ENCODE measurements at regions not wholly inside any gene's neighbourhood (a gene's known extent, or its start where the extent isn't known, plus 50 kb on each side); places are given as distances from the start of the nearest gene placed in this dataset.

DNA sequence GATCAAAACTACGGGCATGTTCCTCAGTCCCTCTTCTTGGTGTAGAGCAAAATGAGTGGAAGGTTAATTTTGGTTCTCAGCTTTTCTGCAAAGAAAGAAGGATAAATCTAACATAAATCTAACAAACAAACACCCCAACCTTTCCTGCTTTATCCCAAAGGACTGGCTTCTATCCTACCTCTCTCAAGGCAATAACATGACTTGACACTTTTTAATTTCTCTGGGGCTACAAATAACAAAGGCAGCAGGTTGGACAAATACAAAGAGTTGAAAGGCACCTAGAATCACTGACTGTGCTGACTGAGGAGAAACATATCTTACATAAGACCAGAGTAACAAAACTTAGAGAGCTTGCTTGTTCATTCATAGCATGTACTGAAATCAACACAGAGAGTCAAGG is 703.6 kb upstream of the PITX2 start:
- no peaks in the 10 kb centered on the region for H3K36me3 Mint-ChIP-seq
- H4K20me1 ChIP-seq (ENCODE audit: insufficient read depth, low read length) = no peaks in the 10 kb centered on the region
- no peaks in the 10 kb centered on the region for H3K27me3 ChIP-seq (ENCODE audit: control insufficient read depth in 2 of 2, insufficient read depth in 2 of 2, low read length in 2 of 2)
- H3K4me1 Mint-ChIP-seq = no peaks in the 10 kb centered on the region
- H3K79me2 ChIP-seq (ENCODE audit: insufficient read depth, low read length) = no peaks in the 10 kb centered on the region
- no peak overlapping the region for H3K27ac ChIP-seq (ENCODE audit: low read depth in 1 of 2, low read length in 2 of 2)
- no peak overlapping the region for H3K27ac Mint-ChIP-seq
- H3K36me3 ChIP-seq (replicated peaks in 1 of 2; ENCODE audit: control insufficient read depth in 1 of 2, insufficient read depth in 2 of 2, low read length in 2 of 2) = no peaks in the 10 kb centered on the region
- no peak overlapping the region for H3K9ac ChIP-seq (ENCODE audit: insufficient read depth, low read length, poor library complexity, severe bottlenecking)
- H3K4me3 ChIP-seq (replicated peaks in 1 of 3; ENCODE audit: low read depth in 2 of 3, low read length in 3 of 3) = no peak overlapping the region
- H3K9me3 ChIP-seq (replicated peaks in 1 of 2; ENCODE audit: control insufficient read depth in 1 of 2, insufficient read depth in 1 of 2, low read length in 2 of 2) = no peaks in the 10 kb centered on the region
- no peak for TF ChIP-seq CTCF (IDR thresholded peaks at IDR 0.05)
- no peak overlapping the region for H3K4me3 Mint-ChIP-seq
- no peak for DNase-seq
- no peaks in the 10 kb centered on the region for H3K27me3 Mint-ChIP-seq (ENCODE audit: low read depth in 3 of 3)
- H3K4me1 ChIP-seq (ENCODE audit: control insufficient read depth in 1 of 2, insufficient read depth in 2 of 2, low read length in 2 of 2) = no peaks in the 10 kb centered on the region
- no peak overlapping the region for H3K4me2 ChIP-seq (replicated peaks; ENCODE audit: extremely low read depth, low read length, poor library complexity, severe bottlenecking)
- intact Hi-C loops (cut with micrococcal nuclease) = no loop called here
- no peaks in the 10 kb centered on the region for H3K9me3 Mint-ChIP-seq
- WGBS (ENCODE audit: insufficient coverage) = no CpG with 5 or more reads among the region's 1 CpG
- no peak overlapping the region for H2AFZ ChIP-seq (ENCODE audit: insufficient read depth, low read depth, low read length, poor library complexity, severe bottlenecking)

DNA sequence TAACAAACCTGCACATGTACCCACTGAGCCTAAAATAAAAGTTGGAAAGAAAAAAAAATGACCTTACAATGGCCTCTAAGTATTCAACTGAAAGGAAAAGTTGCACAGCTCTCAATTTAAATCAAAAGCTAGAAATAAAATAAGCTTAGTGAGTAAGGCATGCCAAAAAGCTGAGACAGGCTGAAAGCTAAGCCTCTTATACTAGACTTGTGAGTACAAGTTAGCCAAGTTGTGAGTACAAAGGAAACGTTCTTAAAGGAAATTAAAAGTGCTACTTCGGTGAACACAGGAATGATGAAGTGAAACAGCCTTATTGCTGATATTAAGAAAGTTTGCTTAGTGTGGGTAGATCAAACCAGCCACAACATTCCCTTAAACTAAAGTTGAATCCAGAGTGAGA is 707.9 kb upstream of the PITX2 start:
- no peak overlapping the region for H3K4me2 ChIP-seq (replicated peaks; ENCODE audit: extremely low read depth, low read length, poor library complexity, severe bottlenecking)

More for the DNA sequence above, 707.9 kb upstream of the PITX2 start:
- Histone ChIP-seq H3K27me3 (ENCODE audit: control insufficient read depth in 2 of 2, insufficient read depth in 2 of 2, low read length in 2 of 2) (no peaks in the 10 kb centered on the region), H3K79me2 (ENCODE audit: insufficient read depth, low read length) (no peaks in the 10 kb centered on the region), H4K20me1 (ENCODE audit: insufficient read depth, low read length) (no peaks in the 10 kb centered on the region), H3K4me1 (ENCODE audit: control insufficient read depth in 1 of 2, insufficient read depth in 2 of 2, low read length in 2 of 2) (no peaks in the 10 kb centered on the region), H3K36me3 (replicated peaks in 1 of 2; ENCODE audit: control insufficient read depth in 1 of 2, insufficient read depth in 2 of 2, low read length in 2 of 2) (no peaks in the 10 kb centered on the region), H3K9ac (ENCODE audit: insufficient read depth, low read length, poor library complexity, severe bottlenecking) (no peak overlapping the region), H2AFZ (ENCODE audit: insufficient read depth, low read depth, low read length, poor library complexity, severe bottlenecking) (no peak overlapping the region), H3K9me3 (replicated peaks in 1 of 2; ENCODE audit: control insufficient read depth in 1 of 2, insufficient read depth in 1 of 2, low read length in 2 of 2) (no peaks in the 10 kb centered on the region), H3K4me3 (replicated peaks in 1 of 3; ENCODE audit: low read depth in 2 of 3, low read length in 3 of 3) (no peak overlapping the region), H3K27ac (ENCODE audit: low read depth in 1 of 2, low read length in 2 of 2) (no peak overlapping the region)
- no peak for TF ChIP-seq CTCF (IDR thresholded peaks at IDR 0.05)
- H3K36me3 Mint-ChIP-seq = no peaks in the 10 kb centered on the region
- H3K4me3 Mint-ChIP-seq = no peak overlapping the region
- H3K27me3 Mint-ChIP-seq (ENCODE audit: low read depth in 3 of 3) = peaks cover 0 to 3% (median 0%) of the 10 kb centered on the region in 3 donors
- intact Hi-C loops (cut with micrococcal nuclease) = no loop called here
- no peak for DNase-seq
- H3K9me3 Mint-ChIP-seq = peaks cover 0 to 5% (median 0%) of the 10 kb centered on the region in 7 donors
- no CpG with 5 or more reads among the region's 2 CpGs for WGBS (ENCODE audit: insufficient coverage)
- no peaks in the 10 kb centered on the region for H3K4me1 Mint-ChIP-seq
- no peak overlapping the region for H3K27ac Mint-ChIP-seq

All from CD14-positive monocyte (primary cell).